HG02588 (cell line): ENCODE measurements at regions not wholly inside any gene's neighbourhood (a gene's known extent, or its start where the extent isn't known, plus 50 kb on each side); places are given as distances from the start of the nearest gene placed in this dataset.
"Not testable (repeated sequence)": the region's sequence is repeated elsewhere in the genome, so short reads cannot be mapped to it uniquely, and the experiment has no call there.

Source experiments
- ATAC-seq: cut with Tn5 transposase; IDR thresholded peaks from one replicate; pipeline ENCODE4 v1.9.1; 2021; ENCODE audit warnings: mild to moderate bottlenecking, moderate library complexity; ENCODE audit not compliant: unreplicated experiment

- no peak for ATAC-seq
Measured at GRCh38 chr13:39931505-39931904, 276.0 kb downstream of the COG6 start.

DNA sequence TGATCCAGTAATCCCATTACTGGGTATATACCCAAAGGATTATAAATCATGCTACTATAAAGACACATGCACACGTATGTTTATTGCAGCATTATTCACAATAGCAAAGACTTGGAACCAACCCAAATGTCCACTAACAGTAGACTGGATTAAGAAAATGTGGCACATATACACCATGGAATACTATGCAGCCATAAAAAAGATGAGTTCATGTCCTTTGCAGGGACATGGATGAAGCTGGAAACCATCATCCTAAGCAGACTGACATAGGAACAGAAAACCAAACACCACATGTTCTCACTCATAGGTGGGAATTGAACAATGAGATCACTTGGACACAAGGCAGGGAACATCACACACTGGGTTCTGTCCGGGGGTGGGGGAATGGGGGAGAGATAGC, 277.1 kb downstream of the COG6 start:
- ATAC-seq: not testable (repeated sequence)

- no peak for ATAC-seq
Measured at GRCh38 chr13:39935155-39935554, 279.7 kb downstream of the COG6 start.

DNA sequence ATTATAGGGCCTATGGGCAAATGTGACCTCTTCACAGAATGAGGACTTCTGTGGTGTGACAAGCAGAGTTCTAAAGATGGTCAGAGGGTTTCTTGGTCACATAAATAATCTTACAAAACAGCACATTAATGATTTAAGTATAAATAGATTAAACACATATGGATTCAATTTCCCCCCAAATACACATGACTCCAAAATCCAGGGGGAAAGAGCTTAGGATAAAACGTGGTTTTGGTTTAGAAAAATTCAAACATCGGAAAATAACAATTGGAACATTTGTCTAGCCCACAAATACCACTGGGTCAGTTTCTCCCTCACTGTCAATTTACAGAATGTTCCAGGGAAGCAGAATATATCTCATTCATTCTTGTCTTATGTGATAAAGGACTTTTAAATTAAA, 283.1 kb downstream of the COG6 start:
- no peak for ATAC-seq

DNA sequence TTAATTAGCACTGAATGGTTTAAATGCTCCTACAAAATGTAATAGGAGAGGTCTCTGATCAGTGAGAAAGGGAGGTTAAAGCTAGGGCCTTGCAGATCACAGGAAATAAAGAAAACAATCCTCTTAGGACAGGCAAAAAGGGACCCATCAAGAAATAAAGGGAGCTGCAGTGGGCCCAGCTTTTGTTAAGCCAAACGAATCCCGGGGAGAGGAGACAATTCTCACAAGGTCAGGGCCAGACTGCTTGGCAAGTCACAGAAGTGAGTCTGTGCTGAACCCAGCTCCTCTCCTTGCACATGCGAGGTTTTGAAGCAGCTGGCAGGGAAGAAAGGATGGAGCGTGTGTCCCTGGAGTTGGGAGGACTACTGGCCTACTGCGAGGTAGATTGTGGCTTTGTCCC, 285.8 kb downstream of the COG6 start:
- no peak for ATAC-seq

- ATAC-seq: peak; percentile 18
Measured at GRCh38 chr13:39941911-39942551, 286.6 kb downstream of the COG6 start.

- peak; percentile 96 for ATAC-seq
Measured at GRCh38 chr13:39942552-39943273, 287.3 kb downstream of the COG6 start.

DNA sequence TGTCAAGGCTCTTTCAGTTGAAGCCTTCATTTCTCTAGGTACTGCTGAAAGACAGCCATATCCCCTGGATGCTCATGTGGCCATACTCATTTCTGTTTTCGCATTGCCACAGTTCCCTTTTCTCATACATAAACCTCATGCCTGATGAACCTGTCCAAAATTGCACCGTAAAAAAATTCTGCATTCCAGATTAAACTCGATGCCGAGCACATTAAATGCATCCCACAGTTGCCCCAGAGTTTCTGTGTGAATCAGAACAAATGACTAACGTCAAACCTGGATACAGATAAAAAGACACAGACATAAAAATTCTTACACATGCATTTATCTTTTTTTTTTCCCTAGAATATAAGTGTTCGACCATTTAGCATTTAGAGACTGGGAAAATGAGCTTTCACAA, 288.2 kb downstream of the COG6 start:
- no peak for ATAC-seq

- no peak for ATAC-seq
Measured at GRCh38 chr13:39945226-39945625, 289.8 kb downstream of the COG6 start.

DNA sequence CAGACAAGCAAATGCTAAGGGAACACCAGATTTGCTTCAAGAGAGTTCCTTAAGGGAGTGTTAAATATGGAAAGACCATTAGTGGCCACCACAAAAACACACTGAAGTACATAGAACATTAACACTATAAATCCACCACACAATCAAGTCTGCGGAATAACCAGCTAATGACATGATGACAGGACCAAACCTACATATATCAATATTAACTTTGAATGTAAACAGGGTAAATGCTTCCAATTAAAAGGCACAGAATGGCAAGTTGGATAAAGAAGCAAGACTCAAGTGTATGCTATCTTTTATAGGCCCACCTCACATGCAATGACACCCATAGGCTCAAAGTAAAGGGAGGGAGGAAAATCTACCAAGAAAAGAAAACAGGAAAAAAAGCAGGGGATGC, 291.3 kb downstream of the COG6 start:
- ATAC-seq: no peak

- ATAC-seq: no peak
Measured at GRCh38 chr13:39951301-39951700, 295.8 kb downstream of the COG6 start.

- ATAC-seq: no peak
Measured at GRCh38 chr13:39952249-39953233, 297.1 kb downstream of the COG6 start.

DNA sequence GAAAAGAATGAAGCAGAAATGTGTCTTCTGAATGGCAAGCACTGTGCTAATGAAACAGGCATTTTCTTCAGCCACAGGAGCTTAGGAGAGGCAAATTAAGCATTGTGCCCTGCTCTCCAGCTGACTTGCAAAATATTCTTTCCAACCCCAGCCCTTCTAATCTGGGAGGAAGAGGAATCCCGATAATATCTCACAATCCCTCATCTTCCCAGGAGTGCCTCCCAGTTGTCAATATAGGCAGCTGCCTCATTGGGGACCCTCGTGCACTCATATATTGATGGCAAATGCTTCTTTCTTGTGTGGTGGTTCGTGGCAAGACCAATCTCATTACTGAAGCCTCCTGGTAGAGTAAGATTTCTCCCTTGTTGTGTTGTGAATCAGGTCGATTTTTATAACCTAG, 299.0 kb downstream of the COG6 start:
- no peak for ATAC-seq

DNA sequence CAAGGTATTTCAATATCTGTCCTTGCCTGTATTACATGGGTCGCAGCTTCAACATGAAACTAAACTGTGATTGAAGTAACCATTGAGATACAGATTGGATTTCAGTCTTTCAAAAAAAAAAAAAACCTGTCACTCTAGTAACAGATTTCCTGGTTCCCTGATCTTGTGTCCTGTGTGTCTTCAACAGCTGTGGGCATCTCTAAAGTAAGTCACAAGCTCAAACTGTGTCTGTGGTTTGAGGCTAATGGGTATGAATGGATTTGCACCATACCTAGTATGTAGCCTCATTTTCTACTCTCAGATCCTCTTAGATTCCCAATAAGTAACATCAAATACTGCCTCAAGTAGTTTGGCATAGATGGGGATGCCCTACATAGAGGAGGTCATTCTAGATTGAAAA, 300.1 kb downstream of the COG6 start:
- peak; percentile 25 for ATAC-seq

GRCh38 chr13:39956036-39956435, 300.6 kb downstream of the COG6 start:
- peak; percentile 75 for ATAC-seq

- no peak for ATAC-seq
Measured at GRCh38 chr13:39957868-39958677, 302.6 kb downstream of the COG6 start.

- ATAC-seq: no peak
Measured at GRCh38 chr13:39959497-39960144, 304.2 kb downstream of the COG6 start.

DNA sequence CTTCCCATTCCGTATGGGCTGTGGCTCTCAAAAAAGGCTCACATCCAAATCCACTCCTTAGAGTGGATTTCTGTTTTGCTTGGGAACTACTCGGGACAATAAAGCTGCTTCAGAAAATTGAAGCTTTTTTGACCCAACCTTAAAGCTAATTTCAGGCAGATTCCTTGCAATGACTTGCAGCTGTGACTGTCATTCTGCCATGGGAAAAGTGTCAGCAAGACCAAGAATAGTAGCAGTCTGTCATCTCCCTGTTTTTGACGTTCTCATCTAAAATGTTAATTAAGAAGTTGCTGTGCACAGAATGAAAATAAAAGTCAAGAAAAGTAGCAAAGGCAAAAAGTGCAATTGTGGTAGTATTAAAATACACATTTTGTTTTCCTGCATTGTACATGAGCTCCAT, 304.7 kb downstream of the COG6 start:
- no peak for ATAC-seq

- ATAC-seq: no peak
Measured at GRCh38 chr13:39961036-39961435, 305.6 kb downstream of the COG6 start.

DNA sequence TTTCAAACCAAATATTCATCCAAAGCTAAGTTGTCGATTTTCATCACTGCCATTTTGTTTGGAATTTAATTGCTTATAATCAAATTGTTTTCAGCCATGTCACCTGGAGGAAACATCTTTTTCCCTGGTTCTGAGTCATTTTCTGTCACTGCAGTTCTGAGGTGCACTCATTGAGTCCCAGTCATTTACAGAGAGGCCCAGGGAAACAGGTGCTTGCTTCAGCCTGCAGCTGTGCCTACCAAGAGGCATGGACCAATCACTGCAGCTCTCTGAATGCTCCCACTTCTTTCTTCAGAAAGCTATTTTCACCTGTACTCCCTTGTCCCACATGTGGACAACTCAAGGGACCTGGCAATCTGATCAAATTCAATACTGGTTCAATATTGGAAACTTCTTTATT, 308.1 kb downstream of the COG6 start:
- ATAC-seq: no peak
